NCI-H1436 (cell line): ENCODE measurements at regions not wholly inside any gene's neighbourhood (a gene's known extent, or its start where the extent isn't known, plus 50 kb on each side); places are given as distances from the start of the nearest gene placed in this dataset.

Source experiments
- DNase-seq: peaks from one replicate; lab custom pipeline; 2025; lab: John Stamatoyannopoulos, UW

GRCh38 chr1:209509039-209509438 is 74.5 kb upstream of the CAMK1G start:
- DNase-seq = no peak

- DNase-seq = no peak
Measured at GRCh38 chr1:209510063-209510462, 73.5 kb upstream of the CAMK1G start.

- no peak for DNase-seq
Measured at GRCh38 chr1:209511169-209511568, 72.3 kb upstream of the CAMK1G start.

GRCh38 chr1:209512821-209513220 is 70.7 kb upstream of the CAMK1G start:
- DNase-seq = no peak

- peak; percentile 38 for DNase-seq
Measured at GRCh38 chr1:209513226-209513625, 70.3 kb upstream of the CAMK1G start.

- no peak for DNase-seq
Measured at GRCh38 chr1:209516771-209517680, 66.5 kb upstream of the CAMK1G start.

- DNase-seq = no peak
Measured at GRCh38 chr1:209517681-209518050, 65.8 kb upstream of the CAMK1G start.

- no peak for DNase-seq
Measured at GRCh38 chr1:209519786-209520185, 63.7 kb upstream of the CAMK1G start.

GRCh38 chr1:209522826-209523225 is 60.7 kb upstream of the CAMK1G start:
- DNase-seq = no peak

GRCh38 chr1:209526137-209526536 is 57.4 kb upstream of the CAMK1G start:
- DNase-seq = no peak

- DNase-seq = no peak
Measured at GRCh38 chr1:209527372-209527771, 56.1 kb upstream of the CAMK1G start.

- no peak for DNase-seq
Measured at GRCh38 chr1:209527993-209528717, 55.4 kb upstream of the CAMK1G start.

GRCh38 chr1:209529233-209529632 is 54.3 kb upstream of the CAMK1G start:
- no peak for DNase-seq

- no peak for DNase-seq
Measured at GRCh38 chr1:209531006-209531405, 52.5 kb upstream of the CAMK1G start.

- no peak for DNase-seq
Measured at GRCh38 chr1:209531549-209531948, 52.0 kb upstream of the CAMK1G start.
